ENCODE measurements at regions not wholly inside any gene's neighbourhood (a gene's known extent, or its start where the extent isn't known, plus 50 kb on each side); places are given as distances from the start of the nearest gene placed in this dataset.

- intact Hi-C loops (cut with DNase I; ENCODE audit: low total_unique reads): no loop called here
- TF ChIP-seq POLR2A (IDR thresholded peaks at IDR 0.05) (no peak), CTCF (IDR thresholded peaks at IDR 0.05) (no peak)
- Histone ChIP-seq H3K9me3 (no peaks in the 10 kb centered on the region), H3K27me3 (no peaks in the 10 kb centered on the region), H3K27ac (no peak overlapping the region), H3K36me3 (ENCODE audit: low read depth, missing control alignments) (no peaks in the 10 kb centered on the region), H3K4me1 (no peaks in the 10 kb centered on the region), H3K4me3 (no peak overlapping the region)
- WGBS, 2 donors: 56 to 69% methylated on average over 1 of the region's 1 CpG
- DNase-seq: no peak
These were observed 658.7 kb upstream of the CNTNAP5 start for GRCh38 chr2:123366239-123366837.

- TF ChIP-seq CTCF (IDR thresholded peaks at IDR 0.05): no peak
These were observed 654.9 kb upstream of the CNTNAP5 start for GRCh38 chr2:123370186-123370585.

GRCh38 chr2:123371535-123371934, 653.6 kb upstream of the CNTNAP5 start:
- intact Hi-C loops (cut with DNase I; ENCODE audit: low total_unique reads): no loop called here

More at GRCh38 chr2:123370186-123370585, 654.9 kb upstream of the CNTNAP5 start:
- H3K27me3 ChIP-seq: no peaks in the 10 kb centered on the region
- DNase-seq: no peak
- intact Hi-C loops (cut with DNase I; ENCODE audit: low total_unique reads): no loop called here
- H3K9me3 ChIP-seq: no peaks in the 10 kb centered on the region
- no peaks in the 10 kb centered on the region for H3K4me1 ChIP-seq
- no peaks in the 10 kb centered on the region for H3K36me3 ChIP-seq (ENCODE audit: low read depth, missing control alignments)
- H3K4me3 ChIP-seq: no peak overlapping the region
- H3K27ac ChIP-seq: no peak overlapping the region

GRCh38 chr2:123380370-123380935, 644.6 kb upstream of the CNTNAP5 start:
- no peak for TF ChIP-seq CTCF (IDR thresholded peaks at IDR 0.05)
- no peak for TF ChIP-seq POLR2A (IDR thresholded peaks at IDR 0.05)
- no peaks in the 10 kb centered on the region for H3K9me3 ChIP-seq
- no peak for DNase-seq
- 39 to 46% methylated on average over 8 of the region's 8 CpGs for WGBS, 2 donors
- no peak overlapping the region for H3K4me3 ChIP-seq
- no peaks in the 10 kb centered on the region for H3K4me1 ChIP-seq
- no peaks in the 10 kb centered on the region for H3K27me3 ChIP-seq
- no peak overlapping the region for H3K27ac ChIP-seq
- intact Hi-C loops (cut with DNase I; ENCODE audit: low total_unique reads): no loop called here
- no peaks in the 10 kb centered on the region for H3K36me3 ChIP-seq (ENCODE audit: low read depth, missing control alignments)

More at GRCh38 chr2:123371535-123371934, 653.6 kb upstream of the CNTNAP5 start:
- no peak for TF ChIP-seq POLR2A (IDR thresholded peaks at IDR 0.05)
- no peak for TF ChIP-seq CTCF (IDR thresholded peaks at IDR 0.05)
- no peaks in the 10 kb centered on the region for H3K27me3 ChIP-seq
- H3K27ac ChIP-seq: no peak overlapping the region
- no peak overlapping the region for H3K4me3 ChIP-seq
- no peaks in the 10 kb centered on the region for H3K9me3 ChIP-seq
- H3K36me3 ChIP-seq (ENCODE audit: low read depth, missing control alignments): no peaks in the 10 kb centered on the region
- H3K4me1 ChIP-seq: no peaks in the 10 kb centered on the region
- 74 to 92% methylated on average over 3 of the region's 3 CpGs for WGBS, 2 donors
- DNase-seq: no peak

- Histone ChIP-seq H3K36me3 (ENCODE audit: low read depth, missing control alignments) (no peaks in the 10 kb centered on the region), H3K4me1 (no peaks in the 10 kb centered on the region), H3K27ac (no peak overlapping the region), H3K4me3 (no peak overlapping the region), H3K27me3 (no peaks in the 10 kb centered on the region), H3K9me3 (no peaks in the 10 kb centered on the region)
- WGBS, 2 donors: 81 to 85% methylated on average over 2 of the region's 2 CpGs
- no peak for DNase-seq
- TF ChIP-seq CTCF (IDR thresholded peaks at IDR 0.05) (no peak), POLR2A (IDR thresholded peaks at IDR 0.05) (no peak)
- intact Hi-C loops (cut with DNase I; ENCODE audit: low total_unique reads): no loop called here
These were observed 609.4 kb upstream of the CNTNAP5 start for GRCh38 chr2:123415678-123416077.
